ENCODE measurements at regions not wholly inside any gene's neighbourhood (a gene's known extent, or its start where the extent isn't known, plus 50 kb on each side); places are given as distances from the start of the nearest gene placed in this dataset.

- in situ Hi-C loops (cut with MboI; ENCODE audit: low sequenced_read_pairs), result no loop called here
These were observed 324.6 kb upstream of the PROK2 start for GRCh38 chr3:72109327-72110259.

DNA sequence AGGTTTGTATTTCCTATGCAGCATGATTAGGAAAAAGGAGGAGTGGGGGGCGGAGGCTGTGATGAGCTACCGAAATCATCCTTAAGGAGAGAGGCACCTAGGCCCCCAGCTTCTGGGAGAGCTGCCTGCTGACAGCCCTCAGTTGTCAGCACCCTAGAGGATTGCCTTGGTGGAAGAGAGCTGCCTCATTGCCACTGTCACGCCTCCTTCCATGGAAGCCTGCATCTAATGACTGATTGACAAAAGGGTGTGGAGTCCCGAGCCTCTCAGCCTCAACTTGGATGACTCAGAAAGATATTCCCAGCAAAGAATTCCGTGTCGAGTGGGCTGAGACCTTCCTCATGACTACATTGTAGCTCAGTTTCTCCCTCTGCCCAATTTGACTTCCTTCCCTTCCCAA, 320.4 kb upstream of the PROK2 start:
- in situ Hi-C loops (cut with MboI; ENCODE audit: low sequenced_read_pairs), result no loop called here

- in situ Hi-C loops (cut with MboI; ENCODE audit: low sequenced_read_pairs), result no loop called here
These were observed 317.2 kb upstream of the PROK2 start for GRCh38 chr3:72102112-72102616.

- in situ Hi-C loops (cut with MboI; ENCODE audit: low sequenced_read_pairs), result no loop called here
These were observed 316.5 kb upstream of the PROK2 start for GRCh38 chr3:72101494-72101893.

DNA sequence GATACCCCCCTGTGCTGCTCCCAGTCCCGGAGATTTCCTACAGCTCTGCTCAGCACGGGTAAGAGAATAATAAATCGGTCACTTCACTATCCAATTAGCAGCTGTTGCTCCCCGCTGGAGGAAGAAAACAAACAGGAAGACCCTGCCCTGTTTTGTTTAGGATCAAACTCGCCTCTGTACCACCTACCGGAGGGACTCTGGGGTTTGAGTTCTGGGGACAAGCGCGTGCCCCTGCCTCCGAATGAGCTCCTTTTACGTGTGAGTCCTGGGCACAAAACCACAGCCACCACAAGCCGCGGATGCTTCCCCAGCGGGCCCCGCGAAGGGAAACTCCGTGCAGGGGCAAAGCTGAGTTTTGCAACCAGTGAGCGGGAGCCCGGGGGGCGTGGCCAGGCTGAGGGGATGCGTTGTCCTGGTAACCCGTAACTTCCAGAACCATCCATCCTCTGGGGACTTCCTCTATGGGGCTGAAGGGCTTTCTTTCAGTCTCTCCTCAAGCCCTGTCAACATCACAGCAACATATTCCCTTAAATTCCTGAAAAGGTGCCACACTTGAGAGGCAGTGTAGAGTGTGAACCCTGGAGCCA, 315.7 kb upstream of the PROK2 start:
- in situ Hi-C loops (cut with MboI; ENCODE audit: low sequenced_read_pairs), result no loop called here

DNA sequence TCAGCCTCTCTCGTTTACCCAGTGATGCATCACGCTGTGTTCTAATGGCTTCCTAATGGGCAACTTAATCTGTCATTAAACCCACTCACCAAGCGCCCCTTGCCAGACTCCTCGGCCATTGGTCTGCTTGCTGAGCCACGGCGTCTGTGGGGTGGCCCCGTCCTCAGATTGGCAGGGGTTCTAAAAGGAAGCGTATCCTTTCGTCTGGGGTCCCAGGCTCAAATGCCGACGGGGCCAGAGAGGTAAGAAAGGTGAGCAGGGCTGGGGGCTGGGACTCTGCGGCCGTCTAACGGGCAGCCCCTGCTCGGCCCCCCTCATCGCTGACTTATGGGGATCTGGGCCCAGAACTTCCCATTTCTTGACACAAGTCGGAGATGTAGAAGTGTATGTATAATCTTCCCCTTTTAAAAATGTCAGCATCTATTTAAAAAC, 315.1 kb upstream of the PROK2 start:
- in situ Hi-C loops (cut with MboI; ENCODE audit: low sequenced_read_pairs), result no loop called here

DNA sequence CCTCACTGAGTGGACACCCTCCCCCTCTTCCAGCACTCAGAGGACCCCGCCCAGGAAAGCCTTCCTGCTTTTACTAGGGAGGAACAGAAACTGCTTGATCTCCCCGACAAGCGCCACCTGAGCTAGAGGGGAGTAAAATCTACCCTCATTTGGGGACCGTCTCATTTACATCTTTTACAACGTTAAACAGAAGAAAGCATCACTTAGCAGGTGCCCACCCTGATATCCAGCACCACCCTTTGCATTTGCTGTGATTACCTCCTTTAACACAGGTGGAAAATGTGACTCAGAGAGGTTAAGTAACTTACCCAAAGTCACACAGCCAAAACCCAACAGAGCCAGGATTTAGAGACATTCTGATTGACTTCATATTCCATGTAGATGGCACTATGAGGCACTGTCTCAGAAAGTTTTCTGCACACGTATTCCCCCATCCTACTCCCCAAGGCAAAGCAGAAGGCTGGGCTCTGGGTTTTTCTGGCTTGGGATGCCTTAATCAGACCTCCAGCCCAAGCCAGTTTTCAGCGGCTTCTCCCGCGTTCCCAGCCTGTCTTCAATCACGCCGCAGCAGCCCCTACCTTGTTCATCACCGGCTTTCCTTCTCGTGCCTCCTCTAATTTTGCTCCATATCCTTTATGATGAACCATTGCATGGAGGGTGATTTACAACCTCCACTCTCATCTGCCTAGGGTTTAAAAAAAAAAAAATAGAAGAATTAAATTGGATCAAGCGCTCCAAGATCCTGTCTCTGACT, 314.6 kb upstream of the PROK2 start:
- in situ Hi-C loops (cut with MboI; ENCODE audit: low sequenced_read_pairs), result no loop called here

DNA sequence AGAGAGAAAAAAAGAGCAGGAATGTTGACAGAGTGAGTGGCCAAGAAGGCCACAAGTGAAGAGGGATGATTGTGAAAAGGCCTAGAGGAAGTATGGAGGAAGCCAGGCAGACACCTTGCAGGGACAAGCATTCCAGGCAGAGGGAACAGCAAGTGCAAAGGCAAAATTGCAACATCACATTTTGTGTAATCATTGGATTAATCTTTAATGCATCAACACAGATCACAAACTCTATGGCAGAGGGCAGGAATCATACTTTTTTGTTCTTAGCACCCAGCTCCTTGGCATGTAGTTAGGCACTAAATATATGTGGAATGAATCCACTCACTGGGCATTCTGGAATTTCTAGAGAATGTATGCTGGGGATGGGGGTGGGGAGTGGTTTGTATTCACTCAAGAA, 312.1 kb upstream of the PROK2 start:
- in situ Hi-C loops (cut with MboI; ENCODE audit: low sequenced_read_pairs), result no loop called here

- in situ Hi-C loops (cut with MboI; ENCODE audit: low sequenced_read_pairs), result no loop called here
These were observed 310.6 kb upstream of the PROK2 start for GRCh38 chr3:72095521-72095920.

- in situ Hi-C loops (cut with MboI; ENCODE audit: low sequenced_read_pairs), result no loop called here
These were observed 309.0 kb upstream of the PROK2 start for GRCh38 chr3:72093992-72094334.

GRCh38 chr3:72093270-72093991, 308.5 kb upstream of the PROK2 start:
- in situ Hi-C loops (cut with MboI; ENCODE audit: low sequenced_read_pairs), result no loop called here

DNA sequence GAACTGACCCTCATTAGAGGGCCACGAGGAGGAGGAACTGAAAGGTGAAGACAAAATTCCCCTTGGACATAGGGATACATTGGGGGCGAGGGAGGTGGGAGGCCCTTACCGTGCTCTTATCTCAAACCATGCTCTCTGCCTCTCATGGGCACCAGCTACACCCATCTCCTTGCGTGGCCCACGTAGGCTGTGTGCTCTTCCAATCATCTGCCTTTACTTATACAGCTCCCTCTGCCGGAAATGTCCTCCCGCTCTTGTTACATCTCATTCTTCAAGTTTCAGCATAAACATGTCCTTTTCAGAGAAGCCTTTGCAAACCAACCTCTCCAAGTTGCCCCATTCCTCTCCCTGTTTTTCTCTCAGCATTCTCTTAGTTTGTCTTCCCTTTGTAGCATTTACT, 307.8 kb upstream of the PROK2 start:
- in situ Hi-C loops (cut with MboI; ENCODE audit: low sequenced_read_pairs), result no loop called here

DNA sequence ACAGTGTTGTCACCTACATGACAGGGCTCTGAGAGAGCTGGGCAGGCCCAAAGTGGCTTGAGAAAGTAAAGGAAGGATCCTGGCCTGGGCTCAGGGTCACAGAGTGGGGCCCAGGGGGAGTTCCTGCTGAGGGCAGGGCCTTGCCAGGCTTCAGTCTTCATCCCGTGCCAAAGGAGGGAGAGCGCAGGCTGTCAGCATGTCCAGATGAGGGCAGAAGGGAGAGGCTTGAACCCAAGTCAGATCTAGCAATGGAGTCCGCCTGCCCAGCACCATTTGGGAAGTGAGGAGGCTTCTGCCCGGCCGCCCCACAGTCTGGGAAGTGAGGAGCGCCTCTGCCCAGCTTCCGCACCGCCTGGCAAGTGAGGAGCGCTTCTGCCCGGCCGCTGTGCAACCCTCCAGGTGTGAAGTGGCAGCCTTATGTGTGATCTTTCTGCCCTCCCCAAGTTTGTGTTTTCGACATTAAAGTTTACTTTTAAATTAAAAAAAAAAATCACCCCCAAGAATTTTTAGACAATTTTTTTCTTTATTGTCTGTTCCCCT, 303.6 kb upstream of the PROK2 start:
- in situ Hi-C loops (cut with MboI; ENCODE audit: low sequenced_read_pairs), result no loop called here

GRCh38 chr3:72087420-72087819, 302.5 kb upstream of the PROK2 start:
- in situ Hi-C loops (cut with MboI; ENCODE audit: low sequenced_read_pairs), result no loop called here

GRCh38 chr3:72086743-72087087, 301.8 kb upstream of the PROK2 start:
- in situ Hi-C loops (cut with MboI; ENCODE audit: low sequenced_read_pairs), result no loop called here

- in situ Hi-C loops (cut with MboI; ENCODE audit: low sequenced_read_pairs), result no loop called here
These were observed 301.2 kb upstream of the PROK2 start for GRCh38 chr3:72086042-72086742.

DNA sequence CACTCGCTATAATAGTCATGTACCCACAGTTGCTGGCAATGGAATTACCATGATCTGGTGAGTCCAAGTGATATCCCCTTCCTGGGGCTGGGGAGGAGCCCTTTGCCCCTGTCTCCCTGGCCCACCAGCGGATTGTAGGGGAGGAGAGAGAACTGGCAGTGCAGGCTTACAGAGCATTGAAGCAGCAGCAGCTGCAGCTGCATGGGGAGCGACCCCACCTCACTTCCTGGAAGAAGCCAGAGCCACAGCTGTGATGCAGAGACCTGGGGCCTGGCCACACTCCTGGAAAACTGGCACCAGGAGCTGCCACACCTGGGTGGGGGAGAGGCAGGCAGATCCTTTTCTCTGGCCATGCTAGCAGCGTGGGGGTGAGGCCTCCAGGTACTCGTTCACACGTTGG, 300.1 kb upstream of the PROK2 start:
- in situ Hi-C loops (cut with MboI; ENCODE audit: low sequenced_read_pairs), result no loop called here

DNA sequence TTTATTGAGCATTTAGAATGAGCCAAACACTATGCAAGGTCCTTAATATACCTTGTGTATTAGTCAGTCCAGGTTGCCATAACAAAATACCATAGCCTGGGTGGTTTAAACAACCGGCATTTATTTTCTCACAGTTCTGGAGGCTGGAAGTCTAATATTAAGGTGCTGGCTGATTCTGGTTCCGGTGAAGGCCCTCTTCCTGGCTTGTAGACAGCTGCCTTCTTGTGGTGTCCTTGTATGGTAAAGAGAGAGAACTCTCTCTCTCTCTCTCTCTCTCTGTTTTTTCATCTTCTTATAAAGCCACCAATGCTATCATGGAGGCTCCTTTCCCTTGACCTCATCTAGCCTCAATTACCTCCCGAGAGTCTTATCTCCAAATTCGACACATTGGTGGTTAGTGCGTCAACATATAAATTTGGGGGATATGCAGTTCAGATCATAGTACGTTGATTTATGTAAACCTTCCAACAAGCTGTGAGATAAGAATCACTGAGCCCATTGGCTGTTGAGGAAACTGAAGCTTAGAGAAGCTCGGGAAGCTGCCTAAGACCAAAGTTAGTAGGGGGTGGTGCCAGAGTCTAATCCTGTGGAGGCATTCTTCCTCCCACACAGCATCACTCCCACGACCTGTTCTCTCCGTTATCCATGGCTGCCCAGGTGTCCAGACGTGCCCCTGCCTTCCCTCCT, 298.0 kb upstream of the PROK2 start:
- in situ Hi-C loops (cut with MboI; ENCODE audit: low sequenced_read_pairs), result no loop called here

DNA sequence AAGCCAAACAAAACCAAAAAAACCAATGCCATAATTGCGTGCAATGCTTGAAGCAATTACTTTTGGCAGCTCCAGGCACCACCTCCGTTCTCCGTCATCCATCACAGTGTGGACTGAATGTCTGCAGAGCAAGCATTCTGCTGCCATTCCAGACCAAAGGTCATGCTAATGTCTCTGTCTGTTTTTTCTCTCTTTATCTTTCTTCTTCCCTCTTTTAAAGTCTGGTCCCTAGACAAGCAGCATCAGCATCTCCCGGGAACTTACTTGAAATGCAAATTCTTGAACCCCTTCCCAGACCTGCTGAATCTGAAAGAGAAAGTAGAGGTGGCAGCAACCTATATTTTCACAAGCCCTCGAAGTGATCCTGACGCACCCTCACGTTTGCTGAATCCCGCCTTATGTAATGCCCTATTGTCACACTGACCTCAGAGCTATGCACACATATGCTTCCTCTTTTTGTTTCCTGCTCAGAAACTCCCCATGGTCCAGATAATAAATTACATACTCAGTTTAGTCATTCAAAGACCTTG, 297.3 kb upstream of the PROK2 start:
- in situ Hi-C loops (cut with MboI; ENCODE audit: low sequenced_read_pairs), result no loop called here

All from HL-60/S4 treated with phorbol 12-myristate 13-acetate at 8.2 ng/mL for 4 days and 3 days (cell line).